ENCODE measurements at regions not wholly inside any gene's neighbourhood (a gene's known extent, or its start where the extent isn't known, plus 50 kb on each side); places are given as distances from the start of the nearest gene placed in this dataset.
"Not testable (repeated sequence)": the region's sequence is repeated elsewhere in the genome, so short reads cannot be mapped to it uniquely, and the experiment has no call there.

GRCh38 chr4:3911252-3911856 lies 145.2 kb downstream of the ADRA2C start:
- no peak for TF ChIP-seq POLR2A (IDR thresholded peaks at IDR 0.05; ENCODE audit: low read depth, low read length)
- no peak for DNase-seq (ENCODE audit: insufficient read length, low spot score)
- FAIRE-seq: no peak

GRCh38 chr4:3914511-3914910 lies 148.3 kb downstream of the ADRA2C start:
- DNase-seq (ENCODE audit: insufficient read length, low spot score); FAIRE-seq: not testable (repeated sequence)

GRCh38 chr4:3919509-3919908 lies 153.3 kb downstream of the ADRA2C start:
- not testable (repeated sequence) for FAIRE-seq; DNase-seq (ENCODE audit: insufficient read length, low spot score)

- DNase-seq (ENCODE audit: insufficient read length, low spot score); FAIRE-seq: not testable (repeated sequence)
Measured at GRCh38 chr4:3921902-3922301, 155.7 kb downstream of the ADRA2C start.

GRCh38 chr4:3925841-3926240 lies 159.7 kb downstream of the ADRA2C start:
- FAIRE-seq; DNase-seq (ENCODE audit: insufficient read length, low spot score): not testable (repeated sequence)

- not testable (repeated sequence) for FAIRE-seq; DNase-seq (ENCODE audit: insufficient read length, low spot score)
Measured at GRCh38 chr4:3926271-3926670, 160.1 kb downstream of the ADRA2C start.

GRCh38 chr4:3926969-3927755 lies 161.0 kb downstream of the ADRA2C start:
- not testable (repeated sequence) for FAIRE-seq; DNase-seq (ENCODE audit: insufficient read length, low spot score)

GRCh38 chr4:3929431-3929830 lies 163.2 kb downstream of the ADRA2C start:
- not testable (repeated sequence) for FAIRE-seq; DNase-seq (ENCODE audit: insufficient read length, low spot score)

- not testable (repeated sequence) for FAIRE-seq; DNase-seq (ENCODE audit: insufficient read length, low spot score)
Measured at GRCh38 chr4:3932734-3933133, 166.5 kb downstream of the ADRA2C start.

GRCh38 chr4:3935406-3935805 lies 169.2 kb downstream of the ADRA2C start:
- DNase-seq (ENCODE audit: insufficient read length, low spot score); FAIRE-seq: not testable (repeated sequence)

- no peak for DNase-seq (ENCODE audit: insufficient read length, low spot score)
- no peak for TF ChIP-seq POLR2A (IDR thresholded peaks at IDR 0.05; ENCODE audit: low read depth, low read length)
- no peak for FAIRE-seq
Measured at GRCh38 chr4:3936184-3936583, 170.0 kb downstream of the ADRA2C start.

- DNase-seq (ENCODE audit: insufficient read length, low spot score); FAIRE-seq: not testable (repeated sequence)
Measured at GRCh38 chr4:3937849-3938562, 171.8 kb downstream of the ADRA2C start.

GRCh38 chr4:3938676-3939075 lies 172.5 kb downstream of the ADRA2C start:
- DNase-seq (ENCODE audit: insufficient read length, low spot score); FAIRE-seq: not testable (repeated sequence)

- not testable (repeated sequence) for DNase-seq (ENCODE audit: insufficient read length, low spot score); FAIRE-seq
Measured at GRCh38 chr4:3939954-3940591, 173.9 kb downstream of the ADRA2C start.

GRCh38 chr4:3941735-3942522 lies 175.7 kb downstream of the ADRA2C start:
- not testable (repeated sequence) for FAIRE-seq; DNase-seq (ENCODE audit: insufficient read length, low spot score)

- not testable (repeated sequence) for FAIRE-seq
Measured at GRCh38 chr4:3942569-3942971, 176.4 kb downstream of the ADRA2C start.

GRCh38 chr4:3943051-3943450 lies 176.9 kb downstream of the ADRA2C start:
- not testable (repeated sequence) for FAIRE-seq; DNase-seq (ENCODE audit: insufficient read length, low spot score)

More at GRCh38 chr4:3942569-3942971, 176.4 kb downstream of the ADRA2C start:
- peak; percentile 9 for DNase-seq (ENCODE audit: insufficient read length, low spot score)
